SJSA1 (cell line): ENCODE measurements at regions not wholly inside any gene's neighbourhood (a gene's known extent, or its start where the extent isn't known, plus 50 kb on each side); places are given as distances from the start of the nearest gene placed in this dataset.
"Not testable (repeated sequence)": the region's sequence is repeated elsewhere in the genome, so short reads cannot be mapped to it uniquely, and the experiment has no call there.

Source experiments
- DNase-seq, 2 experiments: peaks; one replicate each; pipeline ENCODE4 v3.0.0-alpha.2; 2015 to 2020; ENCODE audit warnings: low spot score in 2 of 2, low read depth in 1 of 2
- H3K27ac ChIP-seq: fragments of 250-450 bp; sonication (Bioruptor Pico); 2 replicates; pipeline ENCODE4 v1.5.1; 2020; ENCODE audit warnings: mild to moderate bottlenecking, moderate library complexity
- H3K27me3 ChIP-seq: fragments of 250-450 bp; sonication (Bioruptor Pico); replicated peaks from 2 replicates; pipeline ENCODE4 v1.5.1; 2020; ENCODE audit warnings: mild to moderate bottlenecking, moderate library complexity
- H3K36me3 ChIP-seq: fragments of 250-450 bp; sonication (Bioruptor Pico); 2 replicates; pipeline ENCODE4 v1.5.1; 2020; ENCODE audit warnings: mild to moderate bottlenecking
- H3K4me1 ChIP-seq: fragments of 250-450 bp; sonication (Bioruptor Pico); replicated peaks from 2 replicates; pipeline ENCODE4 v1.6.1; 2021; ENCODE audit warnings: mild to moderate bottlenecking
- H3K4me3 ChIP-seq: fragments of 250-450 bp; sonication (Bioruptor Pico); 2 replicates; pipeline ENCODE4 v1.5.1; 2020; ENCODE audit warnings: mild to moderate bottlenecking
- H3K9me3 ChIP-seq: fragments of 250-450 bp; sonication (Bioruptor Pico); replicated peaks from 2 replicates; pipeline ENCODE4 v1.5.1; 2020; ENCODE audit warnings: mild to moderate bottlenecking

- no peak for DNase-seq
These were observed 218.6 kb upstream of the SLC38A2 start for GRCh38 chr12:46590991-46591703.

GRCh38 chr12:46585854-46586621 is 213.5 kb upstream of the SLC38A2 start:
- Histone ChIP-seq H3K36me3 (no peaks in the 10 kb centered on the region), H3K27me3 (no peaks in the 10 kb centered on the region), H3K4me3 (no peak overlapping the region), H3K27ac (no peak overlapping the region), H3K9me3 (no peaks in the 10 kb centered on the region; the same call in 1 of the 2 replicates), H3K4me1 (peaks cover 15% of the 10 kb centered on the region)
- peak; percentile 59 to 89 for DNase-seq

More at GRCh38 chr12:46590991-46591703, 218.6 kb upstream of the SLC38A2 start:
- no peaks in the 10 kb centered on the region for H3K9me3 ChIP-seq
- no peak overlapping the region for H3K27ac ChIP-seq
- no peaks in the 10 kb centered on the region for H3K27me3 ChIP-seq
- H3K4me1 ChIP-seq: peaks cover 3% of the 10 kb centered on the region
- no peaks in the 10 kb centered on the region for H3K36me3 ChIP-seq
- no peak overlapping the region for H3K4me3 ChIP-seq

- H3K36me3 ChIP-seq, H3K27ac ChIP-seq, H3K9me3 ChIP-seq, DNase-seq, H3K27me3 ChIP-seq, H3K4me3 ChIP-seq: not testable (repeated sequence)
- peaks cover 15% of the 10 kb centered on the region for H3K4me1 ChIP-seq
These were observed 211.5 kb upstream of the SLC38A2 start for GRCh38 chr12:46584098-46584497.

GRCh38 chr12:46581990-46582389 is 209.4 kb upstream of the SLC38A2 start:
- H3K27ac ChIP-seq, H3K36me3 ChIP-seq, H3K4me3 ChIP-seq: not testable (repeated sequence)

GRCh38 chr12:46580445-46580844 is 207.9 kb upstream of the SLC38A2 start:
- no peak overlapping the region for H3K27ac ChIP-seq
- no peaks in the 10 kb centered on the region for H3K36me3 ChIP-seq
- DNase-seq: no peak
- H3K4me1 ChIP-seq: peaks cover 5% of the 10 kb centered on the region
- no peaks in the 10 kb centered on the region; the same call in 1 of the 2 replicates for H3K9me3 ChIP-seq
- no peaks in the 10 kb centered on the region for H3K27me3 ChIP-seq
- H3K4me3 ChIP-seq: no peak overlapping the region

More at GRCh38 chr12:46581990-46582389, 209.4 kb upstream of the SLC38A2 start:
- peaks cover 15% of the 10 kb centered on the region for H3K4me1 ChIP-seq
- not testable (repeated sequence) for H3K27me3 ChIP-seq, H3K9me3 ChIP-seq, DNase-seq

- no peaks in the 10 kb centered on the region for H3K27me3 ChIP-seq
- H3K4me3 ChIP-seq: no peak overlapping the region
- no peak overlapping the region for H3K27ac ChIP-seq
- no peak for DNase-seq
- H3K4me1 ChIP-seq: no peaks in the 10 kb centered on the region
- no peaks in the 10 kb centered on the region for H3K36me3 ChIP-seq
- no peaks in the 10 kb centered on the region for H3K9me3 ChIP-seq
These were observed 206.9 kb upstream of the SLC38A2 start for GRCh38 chr12:46579474-46579873.

GRCh38 chr12:46578190-46578982 is 205.8 kb upstream of the SLC38A2 start:
- H3K4me1 ChIP-seq: no peaks in the 10 kb centered on the region
- no peaks in the 10 kb centered on the region for H3K36me3 ChIP-seq
- no peak overlapping the region for H3K4me3 ChIP-seq
- DNase-seq: no peak
- H3K27me3 ChIP-seq: no peaks in the 10 kb centered on the region
- H3K27ac ChIP-seq: no peak overlapping the region
- no peaks in the 10 kb centered on the region for H3K9me3 ChIP-seq

GRCh38 chr12:46577063-46577776 is 204.6 kb upstream of the SLC38A2 start:
- no peak for DNase-seq
- no peaks in the 10 kb centered on the region for H3K9me3 ChIP-seq
- no peak overlapping the region for H3K4me3 ChIP-seq
- H3K27me3 ChIP-seq: no peaks in the 10 kb centered on the region
- H3K36me3 ChIP-seq: no peaks in the 10 kb centered on the region
- H3K27ac ChIP-seq: no peak overlapping the region
- no peaks in the 10 kb centered on the region for H3K4me1 ChIP-seq

GRCh38 chr12:46574847-46575246 is 202.3 kb upstream of the SLC38A2 start:
- no peak overlapping the region for H3K27ac ChIP-seq
- no peaks in the 10 kb centered on the region for H3K4me1 ChIP-seq
- no peaks in the 10 kb centered on the region for H3K27me3 ChIP-seq
- DNase-seq: no peak
- H3K4me3 ChIP-seq: no peak overlapping the region
- H3K9me3 ChIP-seq: no peaks in the 10 kb centered on the region
- H3K36me3 ChIP-seq: no peaks in the 10 kb centered on the region

GRCh38 chr12:46573347-46573658 is 200.7 kb upstream of the SLC38A2 start:
- DNase-seq: no peak
- Histone ChIP-seq H3K4me3 (no peak overlapping the region), H3K27ac (no peak overlapping the region), H3K4me1 (no peaks in the 10 kb centered on the region), H3K9me3 (no peaks in the 10 kb centered on the region), H3K27me3 (no peaks in the 10 kb centered on the region), H3K36me3 (no peaks in the 10 kb centered on the region)

GRCh38 chr12:46572644-46573346 is 200.2 kb upstream of the SLC38A2 start:
- DNase-seq: no peak
- Histone ChIP-seq H3K9me3 (no peaks in the 10 kb centered on the region), H3K27ac (no peak overlapping the region), H3K4me1 (no peaks in the 10 kb centered on the region), H3K36me3 (no peaks in the 10 kb centered on the region), H3K27me3 (no peaks in the 10 kb centered on the region), H3K4me3 (no peak overlapping the region)

- no peaks in the 10 kb centered on the region for H3K4me1 ChIP-seq
- DNase-seq: no peak
- H3K36me3 ChIP-seq: no peaks in the 10 kb centered on the region
- no peaks in the 10 kb centered on the region for H3K27me3 ChIP-seq
- H3K9me3 ChIP-seq: 0 out of 2 replicates have a peak, but pooled peaks cover 2% of the 10 kb centered on the region
- H3K27ac ChIP-seq: no peak overlapping the region
- H3K4me3 ChIP-seq: no peak overlapping the region
These were observed 199.0 kb upstream of the SLC38A2 start for GRCh38 chr12:46571608-46572007.
